SKM-1 (cell line): ENCODE measurements at regions not wholly inside any gene's neighbourhood (a gene's known extent, or its start where the extent isn't known, plus 50 kb on each side); places are given as distances from the start of the nearest gene placed in this dataset.
"Not testable (repeated sequence)": the region's sequence is repeated elsewhere in the genome, so short reads cannot be mapped to it uniquely, and the experiment has no call there.

ENCODE experiments used
- DNase-seq: peaks from one replicate; lab custom pipeline; 2025; ENCODE audit not compliant: unreplicated experiment; lab: John Stamatoyannopoulos, UW

- DNase-seq, result no peak
Observed at GRCh38 chr18:62629031-62629430, 86.3 kb upstream of the PHLPP1 start.

DNA sequence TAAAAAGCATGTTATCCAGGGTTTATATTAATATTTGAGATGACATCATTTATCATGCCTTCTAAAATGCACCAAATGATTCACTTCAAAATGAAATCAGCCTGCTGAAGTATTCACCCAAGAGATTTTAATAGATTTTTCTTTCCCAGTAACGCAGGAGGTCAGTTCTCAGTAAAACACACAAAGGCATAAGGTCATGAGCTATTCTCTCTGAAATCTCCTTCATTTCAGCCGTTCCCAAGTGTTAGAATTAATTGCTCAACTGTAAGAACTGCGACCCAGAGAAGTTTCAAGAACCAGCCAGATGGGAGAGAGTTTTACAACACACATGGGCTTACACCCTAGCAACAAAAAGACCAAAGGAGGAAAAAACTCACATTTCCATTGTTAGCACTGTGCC lies 84.2 kb upstream of the PHLPP1 start:
- DNase-seq, result no peak

DNA sequence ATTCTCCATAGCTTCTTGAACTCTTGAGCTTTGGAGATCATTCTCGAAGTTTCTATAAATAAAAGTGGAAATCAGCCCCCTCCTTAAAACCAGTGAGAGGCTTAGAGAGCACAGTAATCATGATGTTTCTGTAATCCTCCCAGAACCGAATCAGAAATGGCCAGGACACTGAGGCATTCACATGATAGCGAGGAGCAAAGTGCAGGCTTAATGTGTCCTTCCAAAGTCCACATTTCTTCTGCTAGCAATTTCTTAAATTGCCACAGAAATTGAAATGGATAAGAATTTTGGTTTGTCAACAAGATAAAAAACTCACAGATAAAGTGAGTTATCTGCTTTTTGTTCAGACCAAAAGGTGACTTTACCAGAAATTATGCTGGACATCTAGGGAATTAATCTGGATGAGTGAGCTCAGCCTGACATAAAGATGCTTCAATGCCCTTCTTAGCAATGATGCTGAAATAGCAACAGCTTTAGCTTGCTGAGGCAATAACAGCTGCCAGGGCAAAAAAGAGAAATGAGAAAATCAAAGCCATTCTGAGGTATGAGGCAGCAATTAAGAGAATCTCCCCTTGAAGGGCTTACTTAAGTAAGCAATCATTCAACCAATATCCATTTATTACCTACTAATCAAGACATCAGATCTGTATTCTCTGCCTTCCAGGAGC lies 82.4 kb upstream of the PHLPP1 start:
- no peak for DNase-seq

DNA sequence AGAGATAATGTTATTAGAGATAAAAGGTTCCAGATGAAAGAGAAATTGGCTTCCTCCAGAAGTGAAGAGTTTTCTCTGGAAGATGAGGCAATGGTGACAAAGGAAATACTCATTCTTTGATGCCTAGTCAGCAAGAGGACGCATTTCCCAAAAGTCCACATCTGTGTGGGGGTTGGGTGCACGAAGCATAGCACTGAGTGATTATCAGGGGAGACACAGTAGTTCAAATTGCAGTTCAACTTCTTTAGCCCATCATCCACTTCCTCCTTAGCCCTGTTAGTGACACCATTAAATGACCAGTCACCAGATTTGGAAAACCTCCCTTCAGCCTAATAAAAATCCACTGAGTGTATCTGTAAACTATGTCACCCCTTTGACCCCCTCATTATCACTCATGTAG lies 80.9 kb upstream of the PHLPP1 start:
- no peak for DNase-seq

- DNase-seq, result no peak
Observed at GRCh38 chr18:62634979-62635630, 80.2 kb upstream of the PHLPP1 start.

DNA sequence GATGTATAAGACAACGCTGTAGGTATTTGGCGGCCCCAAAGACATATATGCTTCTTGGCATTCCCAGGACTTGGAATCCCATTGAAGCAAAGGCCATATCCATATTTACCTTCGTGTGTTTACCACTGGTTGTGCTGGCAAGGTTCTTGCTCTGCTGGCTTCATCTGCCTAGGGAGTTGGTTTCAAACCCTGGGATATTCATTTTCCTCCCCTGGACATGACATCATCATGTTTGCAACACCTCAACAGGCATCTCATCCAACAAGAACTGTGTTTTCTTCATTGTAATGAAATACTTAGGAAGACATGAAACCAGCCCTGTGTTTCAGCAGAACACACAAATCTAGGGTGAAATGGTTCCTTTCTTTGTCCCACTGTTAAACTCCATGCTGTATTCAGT lies 77.9 kb upstream of the PHLPP1 start:
- no peak for DNase-seq

DNA sequence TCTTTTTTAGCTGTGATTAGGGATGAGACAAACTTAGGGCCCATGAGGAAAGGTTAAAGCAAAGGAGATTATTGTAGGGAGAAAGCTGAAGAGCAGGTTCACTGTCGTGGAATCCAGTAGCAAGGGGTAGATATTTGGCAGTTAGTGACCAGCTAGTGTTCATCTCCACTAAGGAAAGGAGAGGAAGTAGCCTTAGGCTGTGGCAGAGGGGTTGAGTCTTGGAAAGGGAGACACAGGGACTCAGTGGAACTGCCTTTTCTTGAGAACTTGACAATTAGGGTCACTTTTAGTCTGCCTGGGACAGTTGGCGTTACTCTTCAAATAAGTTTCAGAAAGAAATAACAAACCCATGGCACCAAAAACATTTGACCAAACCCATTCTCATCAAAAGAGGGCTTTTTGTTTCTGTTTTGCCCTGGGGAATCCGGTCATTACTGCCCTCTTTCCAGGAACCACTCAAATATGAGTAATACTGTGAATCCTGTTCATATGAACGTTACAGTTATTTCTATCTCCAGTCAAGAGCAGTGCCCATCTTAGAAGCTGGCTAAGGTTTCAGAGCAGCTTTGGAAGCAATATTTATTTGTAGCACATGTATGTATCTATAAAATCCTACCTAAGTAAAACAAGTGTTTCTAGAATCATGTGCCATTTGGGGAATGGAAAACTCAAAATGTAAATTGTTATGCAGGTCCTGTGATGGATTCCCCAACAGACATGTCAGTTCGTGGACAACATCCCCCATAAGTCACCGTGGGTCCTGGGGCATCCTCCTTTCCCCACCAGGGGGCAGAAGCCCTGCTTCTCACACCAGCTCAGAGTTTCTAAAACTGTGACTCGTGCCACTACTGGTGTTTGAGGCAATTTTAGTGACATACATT lies 77.3 kb upstream of the PHLPP1 start:
- peak; percentile 42 for DNase-seq

- no peak for DNase-seq
Observed at GRCh38 chr18:62643181-62643580, 72.2 kb upstream of the PHLPP1 start.

DNA sequence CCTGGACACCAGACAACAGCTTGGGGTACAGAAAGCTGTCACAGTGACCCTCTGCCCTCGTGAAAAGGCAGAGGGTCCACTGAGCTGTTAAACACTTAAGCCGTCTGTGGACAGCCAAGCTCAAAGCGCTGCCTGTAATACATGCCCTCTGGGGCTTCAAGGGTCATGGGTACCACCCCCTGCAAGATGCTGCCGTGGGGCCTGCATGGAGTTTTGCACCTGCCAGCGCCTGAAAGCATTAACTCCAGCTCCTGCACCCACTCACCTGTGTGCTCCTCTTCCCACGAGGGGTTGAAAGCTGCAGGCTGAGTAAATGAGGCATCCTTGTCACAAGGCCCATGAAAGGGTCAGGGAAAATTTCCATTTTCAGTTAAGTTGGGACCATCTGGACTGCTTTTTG lies 70.6 kb upstream of the PHLPP1 start:
- no peak for DNase-seq

GRCh38 chr18:62647179-62647578 lies 68.2 kb upstream of the PHLPP1 start:
- DNase-seq, result no peak

GRCh38 chr18:62648045-62648678 lies 67.2 kb upstream of the PHLPP1 start:
- DNase-seq, result no peak

GRCh38 chr18:62651276-62652056 lies 63.9 kb upstream of the PHLPP1 start:
- DNase-seq, result no peak

DNA sequence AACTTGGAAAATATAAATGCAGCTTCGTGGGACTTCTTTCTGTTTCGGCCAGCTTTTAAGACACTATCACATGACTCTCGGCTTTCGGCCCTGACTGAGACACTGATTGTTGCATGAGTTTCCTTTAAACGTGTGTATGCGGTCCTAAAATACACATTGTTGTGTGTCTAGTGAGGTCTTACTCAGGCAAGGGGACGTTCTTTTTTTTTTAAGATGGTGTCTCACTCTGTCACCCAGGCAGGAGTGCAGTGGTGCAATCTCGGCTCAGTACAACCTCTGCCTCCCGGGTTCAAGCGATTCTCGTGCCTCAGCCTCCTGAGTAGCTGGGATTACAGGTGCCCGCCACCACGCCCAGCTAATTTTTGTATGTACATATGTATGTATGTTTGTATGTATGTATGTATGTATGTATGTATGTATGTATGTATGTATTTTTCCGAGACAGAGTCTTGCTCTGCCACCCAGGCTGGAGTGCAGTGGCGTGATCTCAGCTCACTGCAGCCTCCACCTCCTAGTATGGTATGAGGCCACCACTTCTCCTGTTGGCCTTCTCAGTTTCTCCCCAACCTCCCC lies 63.2 kb upstream of the PHLPP1 start:
- not testable (repeated sequence) for DNase-seq

GRCh38 chr18:62655520-62656219 lies 59.7 kb upstream of the PHLPP1 start:
- no peak for DNase-seq

- no peak for DNase-seq
Observed at GRCh38 chr18:62658028-62658427, 57.3 kb upstream of the PHLPP1 start.

DNA sequence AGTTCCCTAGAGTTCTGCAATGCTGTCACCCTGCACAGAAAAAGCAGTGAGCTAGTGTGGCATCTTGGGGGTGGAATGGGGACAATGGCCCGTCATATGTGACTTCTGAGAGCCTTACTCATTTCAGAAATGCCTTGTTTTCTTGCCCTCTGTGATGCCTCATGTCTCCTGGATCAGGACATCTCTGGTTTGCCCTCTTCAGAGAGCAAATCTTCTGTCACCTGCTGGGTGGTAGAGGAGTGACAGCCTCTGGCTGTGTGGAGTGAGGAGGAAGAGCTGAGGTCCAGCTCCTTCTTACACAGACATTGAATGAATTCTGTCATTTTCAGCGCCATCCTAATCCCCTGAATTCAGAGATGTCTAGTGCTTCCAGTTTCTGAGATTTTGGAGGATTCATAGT lies 55.6 kb upstream of the PHLPP1 start:
- DNase-seq, result no peak

- DNase-seq, result no peak
Observed at GRCh38 chr18:62660691-62661090, 54.6 kb upstream of the PHLPP1 start.

DNA sequence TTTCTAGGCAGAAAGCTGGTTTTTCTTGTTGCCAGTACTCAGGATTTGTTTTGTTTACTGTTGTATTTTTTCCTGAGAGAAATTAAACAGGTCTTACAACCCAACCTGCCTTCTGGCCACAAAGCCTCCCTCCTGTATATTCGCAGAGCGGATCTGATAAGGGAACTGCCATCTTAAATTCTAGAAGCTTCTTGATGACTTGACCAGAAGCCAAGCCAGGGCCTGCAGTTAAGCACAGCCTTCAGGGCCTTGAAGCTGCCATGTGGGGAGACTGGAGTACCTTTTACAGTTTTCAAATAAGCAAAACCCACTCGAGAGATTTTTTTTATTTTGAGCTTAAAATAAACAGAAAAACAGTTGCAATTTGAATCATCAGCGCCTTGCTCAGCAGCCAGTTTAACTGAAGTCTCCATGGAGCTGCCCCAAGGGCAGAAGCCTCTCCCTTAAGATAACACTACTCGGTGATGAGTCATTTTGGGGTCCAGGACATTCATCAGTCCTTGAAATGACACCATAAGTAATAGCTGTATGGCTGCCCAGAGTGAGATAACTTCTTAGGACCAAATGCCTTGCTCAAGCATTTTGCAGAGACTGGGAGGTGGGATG lies 51.5 kb upstream of the PHLPP1 start:
- no peak for DNase-seq

DNA sequence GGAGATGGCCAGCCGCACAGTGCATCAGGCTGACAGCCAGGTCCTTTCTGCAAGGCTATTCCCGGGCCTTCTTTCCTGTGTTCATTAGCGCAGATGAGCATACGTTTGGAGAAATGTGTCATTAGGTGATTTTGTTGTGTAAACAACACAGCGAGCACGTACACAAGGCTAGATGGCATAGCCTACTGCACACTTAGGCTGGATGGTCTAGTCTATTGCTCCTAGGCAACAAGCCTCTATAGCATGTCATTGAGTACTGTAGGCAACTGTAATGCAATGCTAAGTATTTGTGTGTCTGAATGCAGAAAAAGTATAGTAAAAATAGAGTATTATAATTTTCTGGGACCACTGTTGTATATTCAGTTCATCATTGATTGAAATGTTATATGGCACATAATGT lies 50.9 kb upstream of the PHLPP1 start:
- DNase-seq, result no peak
